HG03064 (cell line): ENCODE measurements at regions not wholly inside any gene's neighbourhood (a gene's known extent, or its start where the extent isn't known, plus 50 kb on each side); places are given as distances from the start of the nearest gene placed in this dataset.
"Not testable (repeated sequence)": the region's sequence is repeated elsewhere in the genome, so short reads cannot be mapped to it uniquely, and the experiment has no call there.

Experiments
- ATAC-seq: cut with Tn5 transposase; IDR thresholded peaks from one replicate; pipeline ENCODE4 v1.9.1; 2021; ENCODE audit warnings: low read depth; ENCODE audit not compliant: unreplicated experiment

- no peak for ATAC-seq
These were observed 579.9 kb downstream of the CCDC85A start for GRCh38 chr2:56763683-56764082.

GRCh38 chr2:56768973-56769372 lies 585.2 kb downstream of the CCDC85A start:
- no peak for ATAC-seq

GRCh38 chr2:56770490-56770889 lies 586.7 kb downstream of the CCDC85A start:
- no peak for ATAC-seq

GRCh38 chr2:56784046-56784445 lies 600.3 kb downstream of the CCDC85A start:
- no peak for ATAC-seq

GRCh38 chr2:56801214-56801613 lies 617.4 kb downstream of the CCDC85A start:
- no peak for ATAC-seq

GRCh38 chr2:56801770-56802169 lies 618.0 kb downstream of the CCDC85A start:
- ATAC-seq = no peak

GRCh38 chr2:56803596-56803995 lies 619.8 kb downstream of the CCDC85A start:
- no peak for ATAC-seq

GRCh38 chr2:56806924-56807323 lies 623.1 kb downstream of the CCDC85A start:
- no peak for ATAC-seq

- ATAC-seq = no peak
These were observed 624.1 kb downstream of the CCDC85A start for GRCh38 chr2:56807861-56808260.

- no peak for ATAC-seq
These were observed 627.6 kb downstream of the CCDC85A start for GRCh38 chr2:56811401-56811800.

- no peak for ATAC-seq
These were observed 628.6 kb downstream of the CCDC85A start for GRCh38 chr2:56812432-56812831.

GRCh38 chr2:56813490-56813889 lies 629.7 kb downstream of the CCDC85A start:
- ATAC-seq = no peak

- no peak for ATAC-seq
These were observed 632.9 kb downstream of the CCDC85A start for GRCh38 chr2:56816666-56817065.

GRCh38 chr2:56831780-56832179 lies 648.0 kb downstream of the CCDC85A start:
- no peak for ATAC-seq

GRCh38 chr2:56834686-56835085 lies 650.9 kb downstream of the CCDC85A start:
- ATAC-seq = no peak

- not testable (repeated sequence) for ATAC-seq
These were observed 656.2 kb downstream of the CCDC85A start for GRCh38 chr2:56840009-56840408.

- ATAC-seq = no peak
These were observed 677.2 kb downstream of the CCDC85A start for GRCh38 chr2:56860991-56861390.

GRCh38 chr2:56871644-56872043 lies 687.9 kb downstream of the CCDC85A start:
- no peak for ATAC-seq

GRCh38 chr2:56874717-56875116 lies 690.9 kb downstream of the CCDC85A start:
- ATAC-seq = no peak

GRCh38 chr2:56889738-56890137 lies 705.9 kb downstream of the CCDC85A start:
- no peak for ATAC-seq

GRCh38 chr2:56892382-56892781 lies 708.6 kb downstream of the CCDC85A start:
- ATAC-seq = no peak

- no peak for ATAC-seq
These were observed 715.2 kb downstream of the CCDC85A start for GRCh38 chr2:56898986-56899385.

- ATAC-seq = no peak
These were observed 728.7 kb downstream of the CCDC85A start for GRCh38 chr2:56912490-56912889.
